ENCODE measurements at regions not wholly inside any gene's neighbourhood (a gene's known extent, or its start where the extent isn't known, plus 50 kb on each side); places are given as distances from the start of the nearest gene placed in this dataset.

DNA sequence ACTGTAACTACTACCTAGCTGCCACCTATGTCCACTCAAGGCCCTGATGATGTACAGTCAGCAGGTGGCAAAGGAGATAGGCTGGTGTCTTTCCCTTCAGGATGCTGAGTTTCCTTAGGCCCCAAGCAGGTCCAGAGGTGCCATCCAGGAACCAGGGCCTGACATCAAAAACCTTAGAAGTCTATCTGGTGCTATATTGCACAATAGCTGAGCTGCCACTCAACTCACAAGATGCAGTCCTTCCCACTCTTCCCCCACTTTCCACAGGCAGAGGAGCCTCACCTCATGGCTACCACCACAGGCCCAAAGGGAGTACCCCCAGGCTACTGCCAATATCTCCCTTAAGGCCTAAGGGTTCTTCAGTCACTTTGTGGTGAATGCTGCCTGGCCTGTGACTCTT lies 83.9 kb upstream of the ZNF827 start:
- DNase-seq, result no peak

DNA sequence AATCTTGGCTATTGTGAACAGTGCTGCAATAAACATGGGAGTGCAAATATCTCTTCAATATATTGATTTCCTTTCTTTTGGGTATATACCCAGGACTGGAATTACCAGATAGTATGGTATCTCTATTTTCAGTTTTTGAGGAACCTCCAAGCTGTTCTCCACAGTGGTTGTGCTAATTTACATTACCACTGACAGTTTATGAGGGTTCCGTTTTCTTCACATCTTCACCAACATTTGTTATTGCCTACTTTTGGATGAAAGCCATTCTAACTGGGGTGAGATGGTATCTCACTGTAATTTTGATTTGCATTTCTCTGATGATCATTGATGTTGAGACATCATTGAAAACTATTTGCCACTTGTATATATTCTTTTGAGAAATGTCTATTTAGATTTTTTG lies 79.6 kb upstream of the ZNF827 start:
- no peak for DNase-seq

DNA sequence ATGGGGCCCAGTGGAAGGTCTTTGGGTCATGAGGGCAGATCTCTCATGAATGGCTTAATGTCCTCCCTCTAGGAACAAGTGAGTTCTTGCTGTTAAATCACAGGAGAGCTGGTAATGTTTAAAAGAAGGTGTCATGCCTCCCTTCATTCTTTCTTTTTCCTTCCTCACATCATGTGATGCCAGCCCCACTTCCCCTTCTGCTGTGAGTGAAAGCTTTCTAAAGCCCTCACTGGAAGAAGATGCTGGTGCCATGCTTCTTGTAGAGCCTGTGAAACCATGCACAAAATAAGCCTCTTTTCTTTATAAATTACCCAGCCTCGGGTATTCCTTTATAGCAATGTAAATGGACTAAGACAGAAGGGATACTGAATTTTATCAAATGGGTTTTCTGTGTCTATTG lies 66.1 kb upstream of the ZNF827 start:
- no peak for DNase-seq

DNA sequence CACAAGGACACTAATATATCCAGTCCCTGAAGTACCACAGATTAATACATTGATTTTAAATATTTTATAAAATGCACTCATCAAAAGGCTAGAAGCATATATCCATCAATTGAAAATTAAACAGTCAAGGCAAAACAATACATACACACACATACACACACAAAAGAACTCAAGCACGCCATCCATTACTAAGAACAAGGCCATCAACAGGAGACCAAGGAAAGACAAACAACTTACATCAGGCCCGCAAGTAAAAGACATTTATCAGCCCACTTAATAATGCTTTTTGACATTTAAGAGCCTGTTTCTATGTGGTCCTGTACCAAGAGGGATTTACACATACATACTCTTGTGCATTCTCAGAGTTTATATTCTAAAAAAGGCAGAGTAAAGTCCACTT lies 50.0 kb upstream of the ZNF827 start:
- DNase-seq, result no peak
